Fibroblast of skin of abdomen (primary cell): ENCODE measurements at regions not wholly inside any gene's neighbourhood (a gene's known extent, or its start where the extent isn't known, plus 50 kb on each side); places are given as distances from the start of the nearest gene placed in this dataset.

Experiments
- DNase-seq: peaks from one replicate; pipeline ENCODE4 v3.0.0-alpha.2; 2013

DNA sequence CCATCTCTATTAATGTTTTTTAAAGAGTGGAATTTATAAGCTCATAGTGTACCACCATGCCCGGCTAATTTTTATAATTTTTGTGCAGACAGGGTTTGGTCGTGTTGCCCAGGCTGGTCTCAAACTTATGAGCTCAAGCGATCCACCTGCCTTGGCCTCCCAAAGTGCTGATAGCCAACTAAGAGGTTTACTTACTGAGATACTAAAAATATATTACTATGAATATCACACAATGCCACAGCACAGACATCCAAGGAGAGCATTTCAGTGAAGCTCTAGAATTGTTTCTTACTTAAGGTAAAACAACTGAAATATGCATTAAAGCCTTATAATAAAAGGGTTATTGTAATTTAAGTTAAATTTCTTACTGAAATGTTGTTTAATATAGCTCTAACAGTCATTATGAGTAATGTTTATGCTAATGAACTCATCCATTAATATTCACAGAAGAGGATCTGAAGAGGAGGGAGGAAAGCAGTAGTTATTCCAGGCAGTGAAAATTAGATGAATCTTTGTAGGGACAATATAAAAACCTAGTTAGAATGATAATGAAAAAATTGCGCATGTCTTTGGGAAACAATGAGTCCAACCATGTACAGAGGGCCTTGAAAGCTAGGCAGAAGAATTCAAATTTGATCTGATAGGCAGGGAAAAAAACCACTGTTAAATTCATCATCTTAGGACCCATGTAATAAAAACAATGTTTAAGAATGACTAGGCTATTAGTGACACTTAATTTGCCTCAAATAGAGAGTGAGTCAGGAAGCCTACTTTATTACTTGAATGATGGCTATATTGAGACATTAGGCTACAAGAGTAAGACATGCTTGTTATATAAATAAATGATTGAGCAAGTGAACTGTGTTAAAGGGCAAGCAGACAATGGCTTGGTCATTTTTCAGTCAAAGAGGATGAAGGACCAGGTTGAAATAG lies 99.2 kb downstream of the SLC41A2 start:
- DNase-seq = peak; percentile 75

GRCh38 chr12:104856531-104856930 lies 101.6 kb downstream of the SLC41A2 start:
- no peak for DNase-seq

DNA sequence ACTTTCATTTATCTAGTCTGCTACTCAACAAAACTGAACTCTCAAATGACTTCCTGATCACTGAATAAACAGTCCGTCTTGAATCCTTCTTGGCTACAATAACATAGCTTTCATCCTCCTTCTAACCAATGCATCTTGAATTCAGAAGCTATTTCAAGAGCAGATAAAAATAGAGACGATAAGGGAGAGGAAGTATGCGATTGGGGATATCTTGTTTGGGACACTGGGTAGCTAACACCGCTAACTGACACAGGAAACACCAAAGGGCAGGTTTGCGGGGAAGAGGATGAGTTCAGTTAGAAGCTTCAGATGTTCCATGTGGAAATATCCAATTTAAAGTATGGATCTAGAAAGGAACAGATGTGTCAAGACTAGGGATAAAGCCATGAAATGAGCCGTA lies 102.5 kb downstream of the SLC41A2 start:
- no peak for DNase-seq

DNA sequence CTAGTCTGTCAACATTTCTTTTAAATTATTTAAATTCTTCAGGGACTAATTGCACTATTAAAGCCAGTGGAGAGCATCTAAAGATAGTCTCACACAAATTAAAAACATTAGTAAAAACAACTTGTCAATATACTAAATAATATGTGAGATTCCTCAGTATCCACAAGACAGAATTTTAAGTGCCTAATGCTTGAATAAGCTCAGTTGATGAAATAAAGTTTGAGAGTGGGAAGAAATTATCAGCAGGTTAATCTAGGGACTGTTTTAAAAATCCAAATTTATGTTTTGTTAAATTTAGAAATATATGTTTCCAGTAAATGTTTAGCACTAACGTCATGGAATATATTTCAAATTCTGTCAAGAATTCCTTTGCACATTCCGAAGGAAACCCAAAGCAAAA lies 105.2 kb downstream of the SLC41A2 start:
- peak; percentile 70 for DNase-seq

DNA sequence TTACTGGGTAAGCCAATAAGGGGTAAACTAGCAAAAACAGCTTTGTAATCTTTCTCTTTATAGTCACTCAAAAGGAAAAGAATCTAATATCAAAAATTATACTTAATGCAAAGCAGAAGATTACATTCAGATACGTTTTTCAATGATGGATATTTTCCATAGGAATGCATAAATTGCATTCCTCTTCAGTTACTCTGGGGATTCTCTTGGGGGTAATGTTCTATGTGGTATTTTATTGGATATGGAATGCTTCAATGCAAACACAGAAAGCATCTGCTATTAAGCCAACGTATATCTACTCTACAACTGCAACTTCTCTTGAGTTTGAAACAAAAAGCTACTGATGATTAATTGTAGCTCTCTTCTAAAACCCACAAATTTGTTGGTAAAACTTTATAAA lies 106.0 kb downstream of the SLC41A2 start:
- DNase-seq = peak; percentile 91

GRCh38 chr12:104850781-104851180 lies 107.3 kb downstream of the SLC41A2 start:
- DNase-seq = peak; percentile 38

DNA sequence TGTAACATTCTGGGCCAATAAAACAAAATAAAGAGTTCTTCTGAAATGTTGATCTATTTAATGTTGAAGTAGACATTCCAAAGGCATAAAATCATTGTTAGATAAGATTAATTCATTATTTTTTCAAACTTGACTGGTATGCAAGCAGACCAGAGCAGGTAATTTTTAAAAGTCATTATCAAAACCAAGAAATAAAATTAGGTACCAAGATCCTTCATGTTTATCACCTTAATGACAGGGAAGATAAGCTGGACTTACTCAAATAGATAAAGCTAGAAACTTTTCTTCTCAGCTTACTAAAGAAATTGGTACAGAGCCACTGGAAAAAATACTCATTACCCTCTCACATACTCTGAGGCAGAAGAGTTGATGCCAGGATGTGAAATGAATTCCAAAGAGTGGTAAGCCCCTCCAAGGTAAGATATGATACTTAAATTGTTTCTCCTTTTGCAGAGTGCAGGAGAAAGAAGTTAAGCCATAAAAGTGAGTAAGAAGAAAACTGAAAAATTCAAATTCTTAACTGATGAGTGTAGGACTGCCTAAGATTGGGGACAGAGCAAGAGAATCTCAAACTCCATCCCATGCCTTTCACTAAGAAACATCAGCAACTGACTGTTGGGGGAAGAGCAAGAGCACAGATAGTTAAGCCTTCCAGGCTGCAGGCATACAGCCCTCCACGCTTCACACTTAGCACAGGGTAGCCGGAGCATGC lies 111.9 kb downstream of the SLC41A2 start:
- DNase-seq = peak; percentile 60

DNA sequence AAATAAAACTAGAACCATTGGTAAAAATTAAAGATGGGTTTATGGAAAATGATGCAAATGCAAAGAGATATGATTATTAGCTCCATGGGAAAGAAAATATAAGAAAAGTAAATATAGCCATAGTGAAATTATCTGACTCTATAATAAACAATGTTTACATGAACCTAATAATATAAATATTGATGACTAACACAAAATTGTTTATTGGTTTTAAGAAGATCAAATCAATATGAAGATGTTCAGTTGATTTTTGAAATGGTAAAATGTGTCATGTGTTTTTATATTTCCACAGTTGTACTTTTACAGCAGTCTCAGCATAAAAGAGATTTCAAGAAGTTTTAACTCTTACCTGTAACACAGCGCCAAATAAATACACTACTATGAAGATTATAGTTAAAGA lies 114.0 kb downstream of the SLC41A2 start:
- DNase-seq = no peak

GRCh38 chr12:104840262-104840661 lies 117.8 kb downstream of the SLC41A2 start:
- no peak for DNase-seq

DNA sequence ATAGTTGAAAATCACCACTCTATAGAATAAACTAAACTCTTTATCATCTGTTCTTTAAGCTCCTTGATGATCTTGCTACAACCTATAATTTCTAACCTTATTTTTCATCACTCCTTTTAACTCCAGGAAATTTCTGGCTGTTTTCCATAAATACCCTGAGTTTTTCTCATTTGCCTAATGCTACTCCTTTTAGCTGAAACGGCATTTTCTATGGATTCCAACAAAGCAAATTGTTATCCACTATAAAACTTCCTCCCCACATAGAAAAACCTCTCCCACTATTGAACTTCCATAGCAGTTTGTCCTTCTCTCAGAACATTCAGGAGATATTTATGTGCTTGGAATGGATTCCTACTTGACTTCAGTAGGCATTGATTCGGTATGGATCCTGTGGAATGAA lies 122.8 kb downstream of the SLC41A2 start:
- no peak for DNase-seq

DNA sequence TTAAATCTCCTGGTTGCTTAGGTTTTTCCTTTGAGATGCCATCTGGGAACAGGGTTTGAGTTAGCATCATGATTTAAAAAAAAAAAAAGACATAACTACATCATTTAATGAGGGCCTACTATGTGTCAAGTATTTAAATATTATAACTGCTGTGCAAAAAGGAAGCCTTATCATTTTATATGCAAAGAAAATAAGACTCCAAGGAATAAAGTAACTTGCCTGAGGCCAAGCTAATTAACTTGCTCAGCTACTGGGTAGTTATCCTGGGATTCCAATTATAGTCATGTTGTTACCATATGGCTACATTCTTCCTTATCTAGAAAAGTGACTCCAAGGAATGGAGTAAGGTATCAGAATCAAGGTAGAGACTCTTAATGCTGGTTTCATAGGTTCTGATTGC lies 123.5 kb downstream of the SLC41A2 start:
- no peak for DNase-seq

GRCh38 chr12:104833756-104834155 lies 124.3 kb downstream of the SLC41A2 start:
- DNase-seq = no peak

- no peak for DNase-seq
Measured at GRCh38 chr12:104828015-104828414, 130.1 kb downstream of the SLC41A2 start.

DNA sequence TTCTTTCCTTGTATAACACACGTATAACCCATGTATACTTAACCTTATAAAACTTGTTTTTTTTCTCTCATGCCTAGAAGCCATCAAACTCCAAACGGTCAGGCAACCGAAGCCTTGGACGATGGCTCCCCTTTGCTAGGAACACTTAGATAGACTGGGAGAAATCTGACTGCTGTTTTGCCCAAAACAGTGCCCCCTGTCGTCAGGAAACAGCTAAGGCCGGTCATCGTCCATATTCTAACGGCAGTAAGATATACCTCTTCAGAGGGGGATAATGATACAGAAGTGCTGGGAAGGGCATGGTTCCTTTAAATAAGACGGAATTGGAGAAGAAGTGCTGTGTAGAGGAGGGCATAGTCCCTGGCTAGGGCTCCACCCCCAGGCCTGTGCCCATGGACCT lies 130.5 kb downstream of the SLC41A2 start:
- no peak for DNase-seq

DNA sequence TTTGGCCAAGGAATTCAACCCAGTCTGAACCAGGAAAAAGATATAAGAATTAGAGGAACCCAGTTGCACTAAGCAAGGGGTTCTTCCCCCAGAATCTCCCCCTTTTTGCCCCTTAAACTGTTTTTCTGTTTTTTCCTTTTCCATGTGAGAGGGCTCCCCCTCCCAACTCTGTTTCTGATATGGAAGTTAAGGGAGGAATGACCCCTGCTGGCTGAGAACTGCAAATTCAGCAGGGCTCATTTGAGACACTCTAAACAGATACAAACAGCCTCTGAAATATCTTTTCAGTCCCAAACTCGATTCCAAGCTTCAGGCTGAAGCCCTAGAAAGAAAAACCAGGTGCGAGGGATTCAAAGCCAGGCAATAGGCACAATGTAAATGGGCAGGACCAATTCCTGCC lies 132.7 kb downstream of the SLC41A2 start:
- no peak for DNase-seq

- DNase-seq = no peak
Measured at GRCh38 chr12:104823985-104824461, 134.1 kb downstream of the SLC41A2 start.

DNA sequence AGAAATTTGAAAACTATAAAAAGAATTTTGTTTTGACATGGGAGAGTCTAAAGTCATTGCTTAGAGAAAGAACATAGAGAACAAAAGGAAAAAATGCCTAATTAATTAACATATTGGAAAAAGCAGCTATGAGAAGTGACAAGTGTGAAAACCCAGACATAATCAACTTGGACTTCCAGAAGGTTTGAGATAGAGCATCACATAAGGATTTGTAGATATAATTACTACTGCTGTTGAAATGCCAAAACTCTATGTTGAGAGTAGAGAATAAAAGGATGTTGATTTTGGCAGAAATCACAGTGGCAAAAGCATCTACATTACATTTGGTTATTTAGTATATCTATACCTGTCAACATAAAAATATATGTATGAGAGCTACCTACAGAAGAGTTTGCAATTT lies 135.1 kb downstream of the SLC41A2 start:
- no peak for DNase-seq

- no peak for DNase-seq
Measured at GRCh38 chr12:104816845-104817503, 141.1 kb downstream of the SLC41A2 start.

GRCh38 chr12:104815935-104816334 lies 142.2 kb downstream of the SLC41A2 start:
- DNase-seq = no peak

DNA sequence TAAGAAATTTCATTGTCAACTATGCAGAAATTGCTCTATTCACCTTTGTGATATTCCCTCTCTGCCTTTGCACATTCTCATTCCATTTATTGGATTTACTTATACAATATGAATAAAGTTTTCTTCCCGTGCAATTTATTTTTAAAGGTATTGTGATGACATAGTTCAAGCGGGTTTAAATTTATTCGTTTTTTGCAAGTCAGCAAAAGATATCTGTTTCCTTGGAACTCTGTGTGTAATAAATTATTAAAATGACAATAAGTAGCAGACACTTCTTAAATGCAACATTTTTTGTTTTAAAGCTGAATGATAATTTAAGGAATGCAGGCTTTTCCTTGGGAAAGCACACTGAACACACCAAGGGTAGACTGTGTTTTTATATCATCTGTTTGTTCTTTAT lies 143.1 kb downstream of the SLC41A2 start:
- no peak for DNase-seq
